IMR-90 (cell line): ENCODE measurements at regions not wholly inside any gene's neighbourhood (a gene's known extent, or its start where the extent isn't known, plus 50 kb on each side); places are given as distances from the start of the nearest gene placed in this dataset.

ENCODE experiments used
- CTCF ChIP-seq: conservative IDR thresholded peaks from 2 replicates; pipeline ENCODE4 v1.5.1; 2012; ENCODE audit warnings: mild to moderate bottlenecking, low read depth, low read length, improper control_type of control experiment
- RCOR1 ChIP-seq: IDR thresholded peaks from 2 replicates; pipeline ENCODE4 v1.6.1; 2012; ENCODE audit warnings: mild to moderate bottlenecking, low read length, improper control_type of control experiment; ENCODE audit not compliant: insufficient replicate concordance

GRCh38 chr2:45154144-45154543, 144.9 kb upstream of the SIX2 start:
- TF ChIP-seq CTCF (no peak), RCOR1 (no peak)
